GM13976 (cell line): ENCODE measurements at regions not wholly inside any gene's neighbourhood (a gene's known extent, or its start where the extent isn't known, plus 50 kb on each side); places are given as distances from the start of the nearest gene placed in this dataset.

Experiments
- DNase-seq: peaks from one replicate; pipeline ENCODE4 v3.0.0; 2012; ENCODE audit warnings: low spot score
- in situ Hi-C: fragments of 300-500 bp; cut with MboI; formaldehyde crosslinking; loops from one replicate; pipeline ENCODE4 v1.12.0; 2022; ENCODE audit warnings: low sequenced_read_pairs, mixed read lengths, inconsistent platforms; ENCODE audit not compliant: unreplicated experiment
- TF ChIP-seq, protein P1 (sequence below): IDR thresholded peaks from 2 replicates; pipeline ENCODE4 v1.5.1; 2012; ENCODE audit warnings: borderline replicate concordance, mild to moderate bottlenecking; ENCODE audit not compliant: insufficient read depth; ENCODE audit errors: extremely low read depth, missing control alignments, control extremely low read depth

DNA sequence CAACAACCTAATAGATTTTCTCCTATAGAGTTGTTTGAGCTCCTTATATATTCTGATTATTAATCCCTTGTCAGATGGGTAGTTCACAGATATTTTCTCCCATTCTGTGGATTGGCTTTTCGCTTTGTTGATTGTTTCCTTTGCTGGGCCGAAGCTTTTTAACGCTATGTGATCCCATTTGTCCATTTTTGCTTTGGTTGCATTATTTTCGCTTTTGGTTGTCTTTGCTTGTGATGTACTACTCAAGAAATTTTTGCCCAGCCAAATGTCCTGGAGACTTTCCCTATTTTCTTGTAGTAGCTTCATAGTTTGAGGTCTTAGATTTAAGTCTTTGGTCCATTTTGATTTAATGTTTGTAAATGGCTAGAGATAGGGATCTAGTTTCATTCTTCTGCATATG, 258.4 kb upstream of the FAR2 start:
- in situ Hi-C loops, result loop anchor here (25.0 kb wide), 1 partner anchor 1153 kb away; no protein-coding TSS in a partner anchor
- TF ChIP-seq, protein P1, sequence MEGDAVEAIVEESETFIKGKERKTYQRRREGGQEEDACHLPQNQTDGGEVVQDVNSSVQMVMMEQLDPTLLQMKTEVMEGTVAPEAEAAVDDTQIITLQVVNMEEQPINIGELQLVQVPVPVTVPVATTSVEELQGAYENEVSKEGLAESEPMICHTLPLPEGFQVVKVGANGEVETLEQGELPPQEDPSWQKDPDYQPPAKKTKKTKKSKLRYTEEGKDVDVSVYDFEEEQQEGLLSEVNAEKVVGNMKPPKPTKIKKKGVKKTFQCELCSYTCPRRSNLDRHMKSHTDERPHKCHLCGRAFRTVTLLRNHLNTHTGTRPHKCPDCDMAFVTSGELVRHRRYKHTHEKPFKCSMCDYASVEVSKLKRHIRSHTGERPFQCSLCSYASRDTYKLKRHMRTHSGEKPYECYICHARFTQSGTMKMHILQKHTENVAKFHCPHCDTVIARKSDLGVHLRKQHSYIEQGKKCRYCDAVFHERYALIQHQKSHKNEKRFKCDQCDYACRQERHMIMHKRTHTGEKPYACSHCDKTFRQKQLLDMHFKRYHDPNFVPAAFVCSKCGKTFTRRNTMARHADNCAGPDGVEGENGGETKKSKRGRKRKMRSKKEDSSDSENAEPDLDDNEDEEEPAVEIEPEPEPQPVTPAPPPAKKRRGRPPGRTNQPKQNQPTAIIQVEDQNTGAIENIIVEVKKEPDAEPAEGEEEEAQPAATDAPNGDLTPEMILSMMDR, result no peak

DNA sequence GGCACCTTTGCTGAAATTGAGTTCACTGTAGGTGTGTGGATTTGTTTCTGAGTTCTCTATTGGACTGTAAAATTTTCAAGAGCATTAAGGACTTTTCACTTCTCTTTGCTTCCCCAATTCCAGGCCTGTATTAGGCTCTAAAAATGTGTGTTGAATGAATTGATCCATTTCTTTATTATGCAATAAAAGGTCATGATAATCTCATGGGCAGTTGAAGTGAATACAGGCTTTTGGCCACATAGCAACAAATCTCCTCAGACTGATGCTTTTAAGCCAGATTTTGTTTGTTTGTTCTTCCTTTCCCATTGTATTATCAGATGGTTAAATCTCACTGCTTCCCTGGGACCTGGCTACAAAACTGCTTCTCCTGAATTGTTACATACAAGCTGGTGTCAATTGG, 258.0 kb upstream of the FAR2 start:
- TF ChIP-seq, protein P1, result no peak
- in situ Hi-C loops, result loop anchor here (25.0 kb wide), 1 partner anchor 1154 kb away; no protein-coding TSS in a partner anchor

More for the DNA sequence above, 258.4 kb upstream of the FAR2 start:
- DNase-seq, result no peak

DNA sequence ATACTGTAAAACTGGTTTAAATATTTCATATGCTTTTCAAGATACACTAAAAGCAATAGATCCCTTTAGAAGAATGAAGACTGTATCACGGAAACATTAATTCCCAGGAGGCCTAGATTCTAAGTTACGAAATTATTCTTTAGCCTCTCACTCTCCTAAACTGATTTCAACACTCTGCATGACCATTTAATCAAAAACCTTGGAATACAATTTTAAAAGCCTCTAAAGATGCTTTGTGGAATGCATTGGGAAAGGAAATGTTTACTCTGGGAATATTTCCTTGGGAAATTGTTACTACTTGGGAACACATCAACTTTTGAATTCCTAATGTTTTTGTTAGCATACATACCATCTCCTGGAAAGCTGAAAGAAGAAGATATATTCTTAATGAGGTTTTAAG, 255.7 kb upstream of the FAR2 start:
- in situ Hi-C loops, result loop anchor here (25.0 kb wide), 1 partner anchor 1156 kb away; no protein-coding TSS in a partner anchor
- DNase-seq, result no peak
- TF ChIP-seq, protein P1, result no peak

More for the DNA sequence above, 258.0 kb upstream of the FAR2 start:
- DNase-seq, result no peak

DNA sequence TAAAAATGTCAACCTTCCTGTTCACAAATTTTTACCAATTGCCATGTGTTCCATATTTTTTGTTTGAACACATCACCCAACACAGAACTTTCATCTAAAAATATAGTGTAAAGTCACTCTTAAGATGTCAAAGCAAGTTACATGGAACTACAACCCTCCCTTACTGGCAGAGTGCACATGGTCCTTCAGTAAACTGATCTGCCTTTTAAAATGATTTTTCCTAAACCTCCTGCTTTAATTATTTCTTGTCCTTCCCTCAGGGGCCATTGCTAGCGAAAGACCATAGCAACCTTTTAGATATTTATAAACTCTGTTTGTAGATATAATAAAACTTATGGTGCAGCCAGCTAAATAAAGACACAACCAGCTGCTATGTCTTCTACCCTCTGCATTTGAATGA, 255.2 kb upstream of the FAR2 start:
- TF ChIP-seq, protein P1, result no peak
- in situ Hi-C loops, result loop anchor here (25.0 kb wide), 1 partner anchor 1157 kb away; no protein-coding TSS in a partner anchor
- no peak for DNase-seq

DNA sequence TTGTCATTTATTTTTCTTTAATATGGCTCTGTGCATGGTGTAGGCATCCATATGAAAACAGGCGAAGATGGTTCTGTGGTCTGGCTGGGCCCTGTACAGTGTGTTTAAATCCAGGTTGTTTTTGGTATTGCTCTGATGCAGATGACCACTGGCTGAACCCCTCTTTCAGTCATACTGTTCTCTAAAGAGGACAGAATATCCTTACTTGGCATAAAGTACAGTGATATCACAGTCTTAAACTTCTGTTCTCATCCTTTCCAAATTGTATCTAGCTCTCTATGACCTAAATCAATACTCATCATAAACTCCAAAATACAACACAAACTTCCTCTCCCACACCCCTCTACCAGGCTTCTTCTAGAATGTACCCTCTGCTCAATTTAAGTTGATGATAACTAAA, 252.7 kb upstream of the FAR2 start:
- DNase-seq, result no peak
- in situ Hi-C loops, result loop anchor here (25.0 kb wide), 1 partner anchor 1159 kb away; no protein-coding TSS in a partner anchor
- TF ChIP-seq, protein P1, result no peak

DNA sequence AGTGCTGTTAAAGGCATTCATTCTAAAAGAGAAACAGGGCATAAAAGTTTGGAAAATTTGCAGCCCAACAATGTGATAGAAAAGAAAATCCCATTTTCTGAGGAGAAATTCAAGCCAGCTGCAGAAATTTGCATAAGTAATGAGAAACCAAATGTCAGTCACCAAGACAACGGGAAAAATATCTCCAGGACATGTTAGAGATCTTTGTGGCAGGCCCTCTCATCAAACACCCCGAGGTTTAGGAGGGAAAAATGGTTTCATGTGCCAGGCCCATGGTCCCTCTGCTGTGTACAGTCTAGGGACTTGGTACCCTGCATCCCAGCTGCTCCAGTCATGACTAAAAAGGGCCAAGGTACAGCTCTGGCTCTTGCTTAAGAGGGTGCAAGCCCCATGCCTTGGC, 251.0 kb upstream of the FAR2 start:
- in situ Hi-C loops, result loop anchor here (25.0 kb wide), 1 partner anchor 1161 kb away; no protein-coding TSS in a partner anchor
- TF ChIP-seq, protein P1, result no peak
- DNase-seq, result no peak

DNA sequence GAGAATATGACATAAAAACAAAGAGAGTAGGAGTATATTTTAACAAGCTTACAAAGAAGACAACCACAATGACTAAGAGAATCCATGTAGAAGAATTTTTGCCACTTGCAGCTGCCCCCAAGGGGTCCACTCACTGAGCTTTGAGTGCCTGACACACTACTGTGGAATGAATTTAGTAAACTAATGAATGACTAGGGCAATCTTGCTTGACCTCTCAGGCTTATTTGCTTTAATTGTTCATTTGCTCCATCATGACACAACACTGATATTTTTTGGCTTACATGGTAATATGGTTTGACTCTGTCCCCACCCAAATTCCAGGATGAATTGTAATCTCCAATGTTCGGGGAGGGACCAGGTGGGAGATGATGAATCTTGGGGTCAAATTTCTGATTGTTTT, 249.1 kb upstream of the FAR2 start:
- TF ChIP-seq, protein P1, result no peak
- DNase-seq, result no peak
- in situ Hi-C loops, result loop anchor here (25.0 kb wide), 1 partner anchor 1163 kb away; no protein-coding TSS in a partner anchor
